OCI-LY3 (cell line): ENCODE measurements at regions not wholly inside any gene's neighbourhood (a gene's known extent, or its start where the extent isn't known, plus 50 kb on each side); places are given as distances from the start of the nearest gene placed in this dataset.

Experiments used
- EZH2phosphoT487 ChIP-seq: fragments of 200-600 bp; shearing (Covaris generic); IDR thresholded peaks from 2 replicates; pipeline ENCODE4 v1.6.1; 2018; ENCODE audit warnings: antibody characterized with exemption, mixed run types, low read depth
- TF ChIP-seq, protein P1 (sequence below): fragments of 200-600, 300-600 bp; sonication (generic); IDR thresholded peaks from 2 replicates; pipeline ENCODE4 v1.5.1; 2014; ENCODE audit warnings: antibody characterized with exemption, low read length, low read depth

- TF ChIP-seq, protein P1, sequence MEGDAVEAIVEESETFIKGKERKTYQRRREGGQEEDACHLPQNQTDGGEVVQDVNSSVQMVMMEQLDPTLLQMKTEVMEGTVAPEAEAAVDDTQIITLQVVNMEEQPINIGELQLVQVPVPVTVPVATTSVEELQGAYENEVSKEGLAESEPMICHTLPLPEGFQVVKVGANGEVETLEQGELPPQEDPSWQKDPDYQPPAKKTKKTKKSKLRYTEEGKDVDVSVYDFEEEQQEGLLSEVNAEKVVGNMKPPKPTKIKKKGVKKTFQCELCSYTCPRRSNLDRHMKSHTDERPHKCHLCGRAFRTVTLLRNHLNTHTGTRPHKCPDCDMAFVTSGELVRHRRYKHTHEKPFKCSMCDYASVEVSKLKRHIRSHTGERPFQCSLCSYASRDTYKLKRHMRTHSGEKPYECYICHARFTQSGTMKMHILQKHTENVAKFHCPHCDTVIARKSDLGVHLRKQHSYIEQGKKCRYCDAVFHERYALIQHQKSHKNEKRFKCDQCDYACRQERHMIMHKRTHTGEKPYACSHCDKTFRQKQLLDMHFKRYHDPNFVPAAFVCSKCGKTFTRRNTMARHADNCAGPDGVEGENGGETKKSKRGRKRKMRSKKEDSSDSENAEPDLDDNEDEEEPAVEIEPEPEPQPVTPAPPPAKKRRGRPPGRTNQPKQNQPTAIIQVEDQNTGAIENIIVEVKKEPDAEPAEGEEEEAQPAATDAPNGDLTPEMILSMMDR: no peak
- peak; percentile 98 for TF ChIP-seq EZH2phosphoT487
Measured at GRCh38 chr20:55266361-55266760, 739.0 kb downstream of the CBLN4 start.
